SK-N-MC (cell line): ENCODE measurements at regions not wholly inside any gene's neighbourhood (a gene's known extent, or its start where the extent isn't known, plus 50 kb on each side); places are given as distances from the start of the nearest gene placed in this dataset.

Experiments used
- EZH2 ChIP-seq: fragments of 200-600 bp; sonication (generic); IDR thresholded peaks from one replicate; pipeline ENCODE4 v1.6.1; 2017; ENCODE audit warnings: antibody characterized with exemption
- POLR2AphosphoS5 ChIP-seq: IDR thresholded peaks from 2 replicates; pipeline ENCODE4 v1.6.1; 2012; ENCODE audit warnings: mild to moderate bottlenecking, low read depth, low read length, borderline replicate concordance

- TF ChIP-seq EZH2: no peak
- no peak for TF ChIP-seq POLR2AphosphoS5
These were observed 75.3 kb downstream of the TMEM167A start for GRCh38 chr5:83001796-83002381.
